ENCODE measurements at regions not wholly inside any gene's neighbourhood (a gene's known extent, or its start where the extent isn't known, plus 50 kb on each side); places are given as distances from the start of the nearest gene placed in this dataset.

- DNase-seq (ENCODE audit: low read depth, low spot score): peak; percentile 35
- in situ Hi-C loops (cut with HindIII; ENCODE audit: low pct_unique_long_range_greater_than_20kb, low sequenced_read_pairs): no loop called here
These were observed 87.9 kb downstream of the KLF15 start for GRCh38 chr3:126269354-126269753.

- in situ Hi-C loops (cut with HindIII; ENCODE audit: low pct_unique_long_range_greater_than_20kb, low sequenced_read_pairs): no loop called here
- no peak for DNase-seq (ENCODE audit: low read depth, low spot score)
These were observed 88.3 kb downstream of the KLF15 start for GRCh38 chr3:126268866-126269265.

GRCh38 chr3:126267976-126268615, 87.7 kb upstream of the ALDH1L1 start:
- in situ Hi-C loops (cut with HindIII; ENCODE audit: low pct_unique_long_range_greater_than_20kb, low sequenced_read_pairs): no loop called here
- DNase-seq (ENCODE audit: low read depth, low spot score): no peak

- in situ Hi-C loops (cut with HindIII; ENCODE audit: low pct_unique_long_range_greater_than_20kb, low sequenced_read_pairs): no loop called here
These were observed 87.0 kb upstream of the ALDH1L1 start for GRCh38 chr3:126267169-126267975.

GRCh38 chr3:126266850-126267168, 86.4 kb upstream of the ALDH1L1 start:
- in situ Hi-C loops (cut with HindIII; ENCODE audit: low pct_unique_long_range_greater_than_20kb, low sequenced_read_pairs): no loop called here
- no peak for DNase-seq (ENCODE audit: low read depth, low spot score)

More at GRCh38 chr3:126267169-126267975, 87.0 kb upstream of the ALDH1L1 start:
- DNase-seq (ENCODE audit: low read depth, low spot score): peak; percentile 71

- in situ Hi-C loops (cut with HindIII; ENCODE audit: low pct_unique_long_range_greater_than_20kb, low sequenced_read_pairs): no loop called here
- DNase-seq (ENCODE audit: low read depth, low spot score): no peak
These were observed 86.0 kb upstream of the ALDH1L1 start for GRCh38 chr3:126266291-126266840.

- in situ Hi-C loops (cut with HindIII; ENCODE audit: low pct_unique_long_range_greater_than_20kb, low sequenced_read_pairs): no loop called here
- no peak for DNase-seq (ENCODE audit: low read depth, low spot score)
These were observed 84.6 kb upstream of the ALDH1L1 start for GRCh38 chr3:126264952-126265351.

GRCh38 chr3:126264381-126264780, 84.0 kb upstream of the ALDH1L1 start:
- in situ Hi-C loops (cut with HindIII; ENCODE audit: low pct_unique_long_range_greater_than_20kb, low sequenced_read_pairs): no loop called here
- no peak for DNase-seq (ENCODE audit: low read depth, low spot score)

- DNase-seq (ENCODE audit: low read depth, low spot score): no peak
- in situ Hi-C loops (cut with HindIII; ENCODE audit: low pct_unique_long_range_greater_than_20kb, low sequenced_read_pairs): no loop called here
These were observed 83.6 kb upstream of the ALDH1L1 start for GRCh38 chr3:126263971-126264370.

- in situ Hi-C loops (cut with HindIII; ENCODE audit: low pct_unique_long_range_greater_than_20kb, low sequenced_read_pairs): no loop called here
- DNase-seq (ENCODE audit: low read depth, low spot score): no peak
These were observed 83.2 kb upstream of the ALDH1L1 start for GRCh38 chr3:126263539-126263938.

- in situ Hi-C loops (cut with HindIII; ENCODE audit: low pct_unique_long_range_greater_than_20kb, low sequenced_read_pairs): no loop called here
- DNase-seq (ENCODE audit: low read depth, low spot score): no peak
These were observed 81.8 kb upstream of the ALDH1L1 start for GRCh38 chr3:126262227-126262626.

- in situ Hi-C loops (cut with HindIII; ENCODE audit: low pct_unique_long_range_greater_than_20kb, low sequenced_read_pairs): no loop called here
- DNase-seq (ENCODE audit: low read depth, low spot score): peak; percentile 13
These were observed 80.7 kb upstream of the ALDH1L1 start for GRCh38 chr3:126261037-126261436.

- in situ Hi-C loops (cut with HindIII; ENCODE audit: low pct_unique_long_range_greater_than_20kb, low sequenced_read_pairs): no loop called here
- peak; percentile 71 for DNase-seq (ENCODE audit: low read depth, low spot score)
These were observed 79.3 kb upstream of the ALDH1L1 start for GRCh38 chr3:126259411-126260391.

GRCh38 chr3:126258670-126259069, 78.3 kb upstream of the ALDH1L1 start:
- no peak for DNase-seq (ENCODE audit: low read depth, low spot score)
- in situ Hi-C loops (cut with HindIII; ENCODE audit: low pct_unique_long_range_greater_than_20kb, low sequenced_read_pairs): no loop called here

- no peak for DNase-seq (ENCODE audit: low read depth, low spot score)
- in situ Hi-C loops (cut with HindIII; ENCODE audit: low pct_unique_long_range_greater_than_20kb, low sequenced_read_pairs): no loop called here
These were observed 77.6 kb upstream of the ALDH1L1 start for GRCh38 chr3:126257984-126258383.

GRCh38 chr3:126257174-126257573, 76.8 kb upstream of the ALDH1L1 start:
- DNase-seq (ENCODE audit: low read depth, low spot score): no peak
- in situ Hi-C loops (cut with HindIII; ENCODE audit: low pct_unique_long_range_greater_than_20kb, low sequenced_read_pairs): no loop called here

GRCh38 chr3:126256251-126256650, 75.9 kb upstream of the ALDH1L1 start:
- in situ Hi-C loops (cut with HindIII; ENCODE audit: low pct_unique_long_range_greater_than_20kb, low sequenced_read_pairs): no loop called here
- DNase-seq (ENCODE audit: low read depth, low spot score): no peak

- no peak for DNase-seq (ENCODE audit: low read depth, low spot score)
- in situ Hi-C loops (cut with HindIII; ENCODE audit: low pct_unique_long_range_greater_than_20kb, low sequenced_read_pairs): no loop called here
These were observed 72.7 kb upstream of the ALDH1L1 start for GRCh38 chr3:126253072-126253471.
